GM13976 (cell line): ENCODE measurements at regions not wholly inside any gene's neighbourhood (a gene's known extent, or its start where the extent isn't known, plus 50 kb on each side); places are given as distances from the start of the nearest gene placed in this dataset.

Experiments used
- DNase-seq: peaks from one replicate; pipeline ENCODE4 v3.0.0; 2012; ENCODE audit warnings: low spot score
- CTCF ChIP-seq: IDR thresholded peaks from 2 replicates; pipeline ENCODE4 v1.5.1; 2012; ENCODE audit warnings: borderline replicate concordance, mild to moderate bottlenecking; ENCODE audit not compliant: insufficient read depth; ENCODE audit errors: extremely low read depth, missing control alignments, control extremely low read depth
- in situ Hi-C: fragments of 300-500 bp; cut with MboI; formaldehyde crosslinking; loops from one replicate; pipeline ENCODE4 v1.12.0; 2022; ENCODE audit warnings: low sequenced_read_pairs, mixed read lengths, inconsistent platforms; ENCODE audit not compliant: unreplicated experiment

- TF ChIP-seq CTCF: no peak
- in situ Hi-C loops: no loop called here
- DNase-seq: no peak
Observed at GRCh38 chr5:3661755-3662296, 66.2 kb downstream of the IRX1 start.

GRCh38 chr5:3662344-3662743 lies 66.7 kb downstream of the IRX1 start:
- TF ChIP-seq CTCF: no peak
- in situ Hi-C loops: no loop called here

GRCh38 chr5:3671337-3671736 lies 75.7 kb downstream of the IRX1 start:
- DNase-seq: no peak
- in situ Hi-C loops: no loop called here
- TF ChIP-seq CTCF: no peak

More at GRCh38 chr5:3662344-3662743, 66.7 kb downstream of the IRX1 start:
- DNase-seq: no peak

GRCh38 chr5:3678801-3679200 lies 83.2 kb downstream of the IRX1 start:
- DNase-seq: no peak
- no peak for TF ChIP-seq CTCF
- in situ Hi-C loops: no loop called here

- in situ Hi-C loops: no loop called here
- no peak for TF ChIP-seq CTCF
- DNase-seq: no peak
Observed at GRCh38 chr5:3680821-3681220, 85.2 kb downstream of the IRX1 start.

- in situ Hi-C loops: no loop called here
- TF ChIP-seq CTCF: no peak
- DNase-seq: no peak
Observed at GRCh38 chr5:3684118-3684517, 88.5 kb downstream of the IRX1 start.
